ENCODE measurements at regions not wholly inside any gene's neighbourhood (a gene's known extent, or its start where the extent isn't known, plus 50 kb on each side); places are given as distances from the start of the nearest gene placed in this dataset.

- TF ChIP-seq POLR2AphosphoS5 (IDR thresholded peaks at IDR 0.05; ENCODE audit: borderline replicate concordance, low read depth, low read length) (no peak), EZH2 (IDR thresholded peaks at IDR 0.05) (no peak)
These were observed 118.7 kb upstream of the BOD1 start for GRCh38 chr5:173735184-173735583.

All from SK-N-MC (cell line).